ENCODE measurements at regions not wholly inside any gene's neighbourhood (a gene's known extent, or its start where the extent isn't known, plus 50 kb on each side); places are given as distances from the start of the nearest gene placed in this dataset.

GRCh38 chr22:48237466-48238283 lies 1475.2 kb downstream of the TBC1D22A start:
- no peak for DNase-seq

DNA sequence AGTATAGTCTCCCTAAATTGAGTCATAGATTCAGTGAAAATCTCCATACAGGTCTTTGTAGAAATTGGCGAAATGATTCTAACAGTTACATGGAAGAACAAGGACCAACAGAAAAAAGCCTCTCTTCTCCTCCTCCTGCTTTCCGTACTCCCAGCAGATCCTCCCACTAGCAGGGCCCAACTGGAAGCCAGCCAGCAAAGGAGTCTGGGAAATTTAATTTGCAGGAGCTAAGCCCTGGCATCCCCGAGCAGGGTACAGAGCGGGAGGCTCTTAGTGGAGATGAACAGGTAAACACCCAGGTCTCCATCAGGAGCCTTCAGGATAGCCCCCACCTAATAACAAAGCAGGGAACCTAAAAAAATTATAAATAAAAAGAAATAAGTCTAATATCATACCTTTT lies 1473.8 kb downstream of the TBC1D22A start:
- no peak for DNase-seq

DNA sequence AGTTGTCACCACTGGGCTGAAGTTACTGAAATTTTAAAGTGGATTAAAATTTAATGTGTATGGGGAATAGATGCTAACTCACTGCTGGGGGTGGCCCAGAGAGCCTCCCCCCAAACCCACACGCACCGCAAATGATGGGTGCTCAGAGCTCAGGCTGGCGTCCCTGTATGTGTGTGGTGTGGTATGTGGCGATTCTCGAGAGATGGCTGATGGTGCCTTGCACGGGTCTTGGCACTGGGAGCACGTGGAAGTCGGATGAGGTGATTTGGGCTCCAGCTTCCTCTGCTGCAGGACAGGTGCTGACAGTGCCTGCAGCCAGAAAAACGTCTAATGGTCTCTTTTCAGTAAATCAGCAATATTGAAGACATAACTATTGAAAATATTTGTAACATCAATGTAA lies 1473.3 kb downstream of the TBC1D22A start:
- no peak for DNase-seq

GRCh38 chr22:48234011-48234410 lies 1471.6 kb downstream of the TBC1D22A start:
- DNase-seq: no peak

DNA sequence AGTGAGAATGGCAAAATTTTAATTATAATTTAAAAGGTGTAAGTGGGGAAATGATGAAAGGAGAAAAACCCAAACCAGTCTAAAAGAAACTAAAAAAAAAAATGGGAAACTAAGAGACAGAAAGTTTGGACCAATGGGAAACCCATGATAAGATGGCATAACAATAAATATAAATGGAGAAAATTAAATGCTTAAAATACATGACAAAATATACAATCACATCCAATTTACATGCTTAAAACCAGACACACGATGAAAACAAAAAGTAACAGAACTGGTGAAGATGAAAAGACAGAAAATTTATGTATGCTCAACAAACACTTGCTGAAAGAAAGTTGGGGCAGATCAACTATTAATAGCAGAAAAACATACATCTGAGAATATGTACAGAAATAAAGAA lies 1471.1 kb downstream of the TBC1D22A start:
- no peak for DNase-seq

DNA sequence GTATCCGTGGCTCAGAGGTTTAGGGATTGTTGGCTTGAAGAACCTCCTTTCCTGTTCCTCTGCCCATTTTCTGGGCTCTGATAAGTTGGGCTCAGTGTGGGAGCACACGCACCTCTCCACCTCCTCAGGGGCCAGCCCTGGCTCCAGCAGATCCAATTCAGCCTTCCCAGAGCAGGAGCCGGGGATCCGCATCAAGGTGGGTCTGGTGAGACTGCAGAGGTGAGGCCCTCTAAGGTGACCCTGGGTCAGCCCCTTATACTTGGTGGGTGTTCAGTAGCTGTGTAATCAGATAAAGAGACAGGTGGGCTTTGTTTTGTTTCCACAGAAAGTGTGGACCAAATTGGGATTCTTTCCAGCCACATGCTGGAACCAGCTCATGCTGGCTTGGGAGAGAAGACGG lies 1466.0 kb downstream of the TBC1D22A start:
- no peak for DNase-seq

- no peak for DNase-seq
Measured at GRCh38 chr22:48227341-48228018, 1465.0 kb downstream of the TBC1D22A start.

- no peak for DNase-seq
Measured at GRCh38 chr22:48226026-48227013, 1463.9 kb downstream of the TBC1D22A start.

DNA sequence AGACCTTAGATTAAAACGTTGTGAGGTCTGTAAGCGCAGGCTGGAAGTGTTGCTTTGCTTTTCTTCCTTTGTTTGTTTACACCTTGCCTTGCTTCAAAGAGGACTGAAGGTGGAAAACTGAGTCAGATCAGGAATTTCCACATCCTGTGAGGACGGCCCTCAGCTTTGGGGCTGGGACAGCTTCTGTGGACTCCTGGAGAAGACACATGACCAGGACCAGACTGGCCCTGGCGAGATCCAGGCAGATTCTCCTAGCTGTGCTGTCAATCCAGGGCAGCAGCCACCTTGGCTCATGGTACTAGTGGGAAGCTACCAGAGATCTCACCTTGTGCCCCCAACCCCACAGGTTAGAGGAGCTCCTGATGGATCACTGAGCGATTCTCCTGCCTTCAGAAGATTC lies 1461.9 kb downstream of the TBC1D22A start:
- DNase-seq: no peak

DNA sequence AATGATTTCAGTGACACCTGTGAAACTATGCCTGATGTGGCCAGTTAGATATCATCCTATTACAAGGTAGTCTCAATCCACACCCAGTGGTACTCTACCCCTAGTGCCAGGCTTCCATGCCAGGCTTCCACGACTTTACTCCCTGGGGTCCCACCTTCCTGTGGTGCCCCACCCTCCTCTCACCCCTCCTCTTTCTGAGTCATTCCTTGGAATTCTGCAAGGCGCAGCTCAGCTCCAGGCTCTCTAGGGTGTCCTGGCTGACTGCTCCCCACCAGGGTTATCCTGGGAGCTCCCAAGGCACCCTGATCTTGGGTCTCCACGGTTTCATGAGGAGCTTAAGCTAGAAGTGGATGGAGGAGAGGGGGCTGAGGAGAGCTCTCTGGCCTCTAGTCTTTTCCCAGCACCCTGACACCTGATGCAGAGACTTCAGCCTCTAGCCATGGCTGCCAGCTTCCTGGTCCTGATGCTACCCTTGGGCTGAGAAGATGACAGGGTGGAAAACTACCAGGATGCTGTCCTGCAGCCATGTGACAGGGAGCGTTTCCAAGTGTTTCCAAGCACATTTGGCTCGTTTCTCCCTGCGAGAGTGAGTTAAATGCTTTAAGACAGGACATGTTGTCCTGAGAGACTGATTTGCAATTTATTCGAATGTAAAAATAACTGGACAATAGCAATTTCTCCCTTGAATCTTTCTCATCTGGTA lies 1461.2 kb downstream of the TBC1D22A start:
- DNase-seq: no peak

DNA sequence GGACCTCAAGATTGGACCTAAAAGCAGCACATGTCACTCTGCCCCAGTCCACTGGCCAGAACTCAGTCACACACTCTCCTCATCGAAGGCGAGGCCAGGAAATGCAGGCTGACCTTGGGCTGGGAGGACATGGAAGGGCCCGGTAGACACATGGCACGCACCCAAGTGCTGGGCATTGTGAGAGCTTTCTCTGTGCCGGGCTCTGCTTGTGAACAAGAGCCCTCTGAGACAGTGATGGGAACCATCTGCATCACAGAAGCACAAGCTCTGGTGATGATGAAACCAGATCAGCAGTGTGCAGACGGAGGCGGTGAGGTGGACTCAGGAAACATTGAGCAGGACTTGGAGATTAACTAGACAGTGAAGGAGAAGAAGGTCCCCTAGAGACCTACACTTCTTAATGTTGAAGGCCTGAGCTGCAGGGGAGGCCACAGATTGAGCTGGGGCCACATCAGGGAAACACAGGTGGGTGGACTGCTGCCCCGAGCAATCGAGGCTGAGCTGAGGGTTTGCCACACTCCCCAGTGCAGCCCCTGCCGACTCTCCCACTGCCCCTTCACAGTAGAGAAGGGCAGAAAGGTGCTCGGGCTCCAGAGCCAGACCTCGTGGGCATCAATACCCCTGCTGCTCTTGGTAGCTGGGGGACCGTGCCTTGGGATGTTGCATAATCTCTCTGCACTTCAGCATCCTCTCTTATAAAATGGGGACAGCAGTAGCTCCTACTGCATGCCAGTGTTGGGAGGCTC lies 1460.5 kb downstream of the TBC1D22A start:
- no peak for DNase-seq

GRCh38 chr22:48218889-48219420 lies 1456.5 kb downstream of the TBC1D22A start:
- DNase-seq: no peak

- no peak for DNase-seq
Measured at GRCh38 chr22:48217596-48217995, 1455.1 kb downstream of the TBC1D22A start.

DNA sequence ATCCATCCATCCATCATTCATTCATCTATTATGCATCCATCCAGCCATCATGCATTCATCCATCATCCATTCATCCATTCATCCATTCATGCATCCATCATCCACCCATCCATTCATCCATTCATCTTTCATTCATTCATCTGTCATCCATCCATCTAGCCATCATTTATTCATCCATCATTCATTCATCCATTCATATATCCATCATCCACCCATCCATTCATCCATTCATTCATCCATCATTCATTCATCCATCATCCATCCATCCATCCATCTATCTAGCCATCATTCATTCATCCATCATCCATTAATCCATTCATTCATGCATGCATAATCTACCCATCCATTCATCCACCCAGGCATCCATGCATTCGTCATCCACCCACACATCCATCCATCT lies 1450.3 kb downstream of the TBC1D22A start:
- DNase-seq: no peak

DNA sequence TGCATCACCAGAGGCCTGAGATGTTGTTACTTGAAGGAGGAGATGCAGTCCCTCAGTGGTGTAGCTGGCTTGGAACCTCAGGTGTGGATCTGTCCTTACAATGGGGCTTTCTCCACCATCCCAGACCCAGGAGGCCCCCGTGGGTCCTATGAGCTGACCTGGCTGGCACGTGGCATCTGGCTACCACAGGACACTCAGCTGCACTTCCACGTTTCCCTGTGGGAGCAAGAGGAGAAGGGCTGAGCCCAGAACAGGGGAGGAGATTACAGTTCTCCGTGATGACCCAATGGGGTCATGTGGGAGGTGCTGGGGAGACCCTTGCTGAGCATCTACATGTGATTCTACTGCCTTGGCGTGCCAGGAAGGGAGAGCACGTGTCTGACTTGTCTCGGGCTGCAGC lies 1448.4 kb downstream of the TBC1D22A start:
- DNase-seq: no peak

DNA sequence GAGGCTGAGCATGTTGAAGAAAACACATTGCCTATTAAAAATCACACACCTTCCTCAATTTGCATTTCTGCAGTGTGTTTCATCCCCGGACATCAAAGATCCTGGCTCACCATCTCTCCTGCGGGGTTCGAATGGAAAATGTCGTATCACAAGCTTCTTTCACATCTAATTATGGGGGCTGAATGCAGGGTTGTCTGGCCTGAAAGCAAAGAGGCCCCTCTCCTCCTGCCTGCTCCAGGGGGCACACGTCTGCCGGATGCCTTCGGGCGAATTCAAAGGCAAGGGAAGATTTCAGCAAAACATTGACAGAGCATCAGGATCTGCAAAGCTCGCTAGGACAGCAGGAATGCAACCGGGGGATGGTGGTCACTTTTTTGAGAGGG lies 1447.7 kb downstream of the TBC1D22A start:
- DNase-seq: no peak

DNA sequence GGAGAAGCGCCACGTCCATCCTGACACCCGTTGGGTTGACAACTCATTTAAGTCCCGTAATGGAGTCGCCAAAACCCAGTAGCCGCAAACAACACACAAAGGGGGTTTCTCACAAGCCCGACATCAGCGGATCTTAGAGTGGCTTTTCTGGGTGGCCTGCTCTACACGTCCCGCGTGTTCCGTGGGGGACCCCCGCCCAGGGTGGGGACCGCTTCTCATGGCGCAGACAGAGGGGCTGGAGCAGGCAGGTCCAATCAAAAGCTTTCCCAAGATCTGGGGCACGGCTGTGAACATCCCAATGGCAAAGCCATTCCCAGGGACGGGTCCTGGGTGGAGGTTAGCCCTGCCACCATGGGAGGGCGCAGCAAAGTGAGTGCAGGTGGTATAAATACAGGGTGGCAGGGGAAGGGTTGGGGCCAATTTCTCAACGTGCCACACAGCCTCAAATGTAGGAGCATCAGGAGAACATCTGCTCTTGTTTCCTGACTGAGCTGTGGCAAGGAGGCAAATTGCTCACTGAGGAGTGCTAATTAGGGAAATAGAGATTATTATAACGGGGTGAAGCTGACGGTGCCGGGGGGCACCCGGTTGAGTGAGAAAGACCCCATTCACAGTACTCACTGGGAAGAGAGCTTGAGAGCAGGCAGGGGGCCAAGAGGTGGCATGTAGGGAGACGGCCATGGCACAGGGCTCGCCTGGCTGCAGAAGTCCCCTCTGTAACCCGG lies 1447.2 kb downstream of the TBC1D22A start:
- DNase-seq: no peak

DNA sequence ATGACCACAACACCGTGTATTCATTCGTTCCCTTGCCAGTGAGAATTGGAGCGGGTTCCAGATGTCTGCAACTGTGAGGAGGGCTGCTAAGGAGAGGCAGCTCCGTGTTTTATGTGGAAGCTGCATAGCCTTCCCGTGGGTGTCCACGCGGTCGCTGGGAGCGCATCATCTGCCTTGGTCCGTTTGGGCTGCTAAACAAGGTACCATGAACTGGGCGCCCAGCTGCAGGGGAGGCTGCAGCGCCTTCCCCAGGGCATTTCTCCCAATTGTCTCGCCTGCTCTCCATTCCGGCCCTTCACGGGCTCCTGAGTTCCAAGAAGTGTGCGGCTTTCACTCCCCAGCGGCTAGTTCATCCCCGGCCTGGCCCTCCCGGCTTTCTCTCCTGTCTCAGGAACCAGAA lies 1446.4 kb downstream of the TBC1D22A start:
- DNase-seq: no peak

DNA sequence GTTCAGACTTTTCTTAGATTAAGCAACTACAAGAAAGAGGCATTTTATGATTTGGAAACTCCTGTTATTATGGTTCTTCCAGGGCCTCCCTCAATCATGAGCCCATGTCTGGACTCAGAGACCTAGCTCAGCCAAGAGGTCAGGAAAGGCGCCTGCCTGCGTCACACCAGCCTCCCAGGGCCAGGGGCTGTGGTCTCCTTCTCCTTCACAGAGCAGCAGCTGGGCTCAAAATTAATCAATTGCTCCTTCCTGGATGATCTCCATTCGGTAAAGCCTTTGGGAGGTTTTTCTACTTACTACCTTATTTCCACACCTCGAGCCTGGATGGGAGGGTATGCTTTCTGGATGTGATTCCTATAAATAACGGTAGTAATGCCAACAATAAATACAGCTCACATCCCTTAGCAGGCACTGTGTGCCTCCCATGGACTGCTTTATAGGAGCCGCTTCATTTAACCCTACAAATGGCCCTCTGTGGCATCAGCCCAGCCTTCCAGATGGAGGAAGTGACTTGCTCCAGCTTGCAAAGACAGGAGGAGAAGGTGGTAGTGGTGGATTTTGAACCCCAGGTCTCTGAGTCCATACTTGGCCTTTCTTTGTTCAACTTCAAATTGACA lies 1445.6 kb downstream of the TBC1D22A start:
- no peak for DNase-seq

GRCh38 chr22:48205790-48206189 lies 1443.3 kb downstream of the TBC1D22A start:
- DNase-seq: no peak
